ENCODE measurements at regions not wholly inside any gene's neighbourhood (a gene's known extent, or its start where the extent isn't known, plus 50 kb on each side); places are given as distances from the start of the nearest gene placed in this dataset.

DNA sequence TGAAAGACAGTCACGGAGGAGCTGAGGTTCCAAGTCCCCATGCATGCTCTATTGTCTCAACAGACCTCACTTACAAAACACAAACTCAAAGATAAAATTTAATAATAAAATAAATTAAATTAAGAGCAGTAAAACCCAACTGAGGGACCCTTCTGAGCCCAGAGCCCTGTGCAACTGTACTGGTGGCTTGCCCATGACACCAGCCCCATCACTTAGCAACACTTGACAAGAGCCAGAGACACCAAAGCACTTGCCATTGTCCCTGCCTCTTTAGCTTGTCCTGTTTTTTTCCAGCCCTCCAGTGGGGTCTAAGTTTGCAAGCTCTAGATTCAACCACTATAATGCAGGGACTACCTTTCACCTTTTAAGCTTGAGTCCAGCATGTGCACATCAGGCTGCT is 117.9 kb downstream of the JCAD start:
- Histone ChIP-seq H3K36me3 (replicated peaks in 1 of 2; ENCODE audit: control insufficient read depth in 2 of 2, insufficient read depth in 2 of 2, low read length in 2 of 2) (no peaks in the 10 kb centered on the region), H2AFZ (ENCODE audit: low read length) (no peak overlapping the region), H2BK12ac (ENCODE audit: low read length) (no peak overlapping the region), H2AK5ac (ENCODE audit: low read depth, low read length) (no peak overlapping the region), H3K27me3 (ENCODE audit: control insufficient read depth in 3 of 3, insufficient read depth in 3 of 3, low read depth in 1 of 3, low read length in 3 of 3) (no peaks in the 10 kb centered on the region), H4K8ac (ENCODE audit: low read depth, low read length) (no peak overlapping the region), H3K14ac (ENCODE audit: low read length) (no peak overlapping the region), H3K27ac (replicated peaks; ENCODE audit: low read length) (no peak overlapping the region), H2BK5ac (ENCODE audit: low read length) (no peak overlapping the region), H4K91ac (ENCODE audit: low read depth, low read length, poor library complexity) (no peak overlapping the region), H3K9me3 (replicated peaks in 1 of 2; ENCODE audit: control insufficient read depth in 2 of 2, insufficient read depth in 1 of 2, low read depth in 1 of 2, low read length in 2 of 2) (no peaks in the 10 kb centered on the region), H2BK15ac (ENCODE audit: low read length) (no peak overlapping the region), H3K4me3 (ENCODE audit: low read length in 2 of 2) (no peak overlapping the region), H3K23ac (ENCODE audit: low read depth, low read length, poor library complexity) (no peak overlapping the region), H3K18ac (ENCODE audit: low read length) (no peak overlapping the region), H3K4me2 (ENCODE audit: insufficient read depth, low read length, poor library complexity, severe bottlenecking) (no peak overlapping the region), H3K4me1 (ENCODE audit: control insufficient read depth in 2 of 2, insufficient read depth in 1 of 2, low read depth in 1 of 2, low read length in 2 of 2) (no peaks in the 10 kb centered on the region), H3K79me1 (ENCODE audit: low read depth, low read length) (no peaks in the 10 kb centered on the region), H2BK120ac (ENCODE audit: low read depth, low read length) (no peak overlapping the region), H3K9ac (ENCODE audit: low read depth, low read length, poor library complexity) (no peak overlapping the region), H3K4ac (ENCODE audit: low read length) (no peak overlapping the region)
- DNase-seq (ENCODE audit: low spot score) = no peak
- no CpG with 5 or more reads among the region's 1 CpG for WGBS, 2 donors (ENCODE audit: extremely low coverage in 2 of 2, insufficient read length in 2 of 2, insufficient replicate concordance in 1 of 2)

- H3K4me2 ChIP-seq (ENCODE audit: insufficient read depth, low read length, poor library complexity, severe bottlenecking) = no peak overlapping the region
- no peaks in the 10 kb centered on the region for H3K27me3 ChIP-seq (ENCODE audit: control insufficient read depth in 3 of 3, insufficient read depth in 3 of 3, low read depth in 1 of 3, low read length in 3 of 3)
- H2BK15ac ChIP-seq (ENCODE audit: low read length) = no peak overlapping the region
- H3K23ac ChIP-seq (ENCODE audit: low read depth, low read length, poor library complexity) = no peak overlapping the region
- H4K8ac ChIP-seq (ENCODE audit: low read depth, low read length) = no peak overlapping the region
- no peak for DNase-seq (ENCODE audit: low spot score)
- H3K4ac ChIP-seq (ENCODE audit: low read length) = no peak overlapping the region
- no peak overlapping the region for H3K4me3 ChIP-seq (ENCODE audit: low read length in 2 of 2)
- no peaks in the 10 kb centered on the region for H3K4me1 ChIP-seq (ENCODE audit: control insufficient read depth in 2 of 2, insufficient read depth in 1 of 2, low read depth in 1 of 2, low read length in 2 of 2)
- H3K14ac ChIP-seq (ENCODE audit: low read length) = no peak overlapping the region
- H3K9me3 ChIP-seq (replicated peaks in 1 of 2; ENCODE audit: control insufficient read depth in 2 of 2, insufficient read depth in 1 of 2, low read depth in 1 of 2, low read length in 2 of 2) = peaks cover 2 to 3% of the 10 kb centered on the region in 2 donors
- no peak overlapping the region for H3K9ac ChIP-seq (ENCODE audit: low read depth, low read length, poor library complexity)
- no peak overlapping the region for H2BK5ac ChIP-seq (ENCODE audit: low read length)
- H3K27ac ChIP-seq (replicated peaks; ENCODE audit: low read length) = no peak overlapping the region
- H2BK12ac ChIP-seq (ENCODE audit: low read length) = no peak overlapping the region
- H2AFZ ChIP-seq (ENCODE audit: low read length) = no peak overlapping the region
- no CpG with 5 or more reads among the region's 4 CpGs for WGBS, 2 donors (ENCODE audit: extremely low coverage in 2 of 2, insufficient read length in 2 of 2, insufficient replicate concordance in 1 of 2)
- H3K79me1 ChIP-seq (ENCODE audit: low read depth, low read length) = no peaks in the 10 kb centered on the region
- no peak overlapping the region for H2AK5ac ChIP-seq (ENCODE audit: low read depth, low read length)
- H4K91ac ChIP-seq (ENCODE audit: low read depth, low read length, poor library complexity) = no peak overlapping the region
- no peaks in the 10 kb centered on the region for H3K36me3 ChIP-seq (replicated peaks in 1 of 2; ENCODE audit: control insufficient read depth in 2 of 2, insufficient read depth in 2 of 2, low read length in 2 of 2)
- no peak overlapping the region for H2BK120ac ChIP-seq (ENCODE audit: low read depth, low read length)
- no peak overlapping the region for H3K18ac ChIP-seq (ENCODE audit: low read length)
Observed at GRCh38 chr10:29932991-29933390, 126.4 kb downstream of the JCAD start.

DNA sequence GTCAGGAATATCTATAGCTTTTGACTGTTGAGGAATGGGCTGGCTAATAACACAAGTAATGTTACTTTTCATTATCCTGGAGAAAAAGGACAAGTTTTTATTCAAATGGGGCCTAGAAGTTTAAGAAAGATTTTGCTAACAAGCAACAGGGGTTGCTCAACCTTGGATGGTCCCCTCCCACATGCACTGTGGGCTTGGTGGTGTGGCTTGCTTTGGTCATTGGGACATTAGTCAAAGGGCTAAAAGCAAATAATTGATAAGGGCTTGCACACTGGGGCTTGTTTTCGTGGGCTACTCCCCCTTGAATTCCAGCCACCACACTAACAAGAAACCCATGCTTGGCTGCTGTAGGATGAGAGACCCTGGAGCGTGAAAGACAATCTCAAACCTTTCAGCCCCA is 127.6 kb downstream of the JCAD start:
- H3K4ac ChIP-seq (ENCODE audit: low read length) = no peak overlapping the region
- H3K36me3 ChIP-seq (replicated peaks in 1 of 2; ENCODE audit: control insufficient read depth in 2 of 2, insufficient read depth in 2 of 2, low read length in 2 of 2) = no peaks in the 10 kb centered on the region
- peaks cover 2 to 3% of the 10 kb centered on the region in 2 donors for H3K9me3 ChIP-seq (replicated peaks in 1 of 2; ENCODE audit: control insufficient read depth in 2 of 2, insufficient read depth in 1 of 2, low read depth in 1 of 2, low read length in 2 of 2)
- H2AFZ ChIP-seq (ENCODE audit: low read length) = no peak overlapping the region
- H3K27me3 ChIP-seq (ENCODE audit: control insufficient read depth in 3 of 3, insufficient read depth in 3 of 3, low read depth in 1 of 3, low read length in 3 of 3) = no peaks in the 10 kb centered on the region
- no peak overlapping the region for H4K91ac ChIP-seq (ENCODE audit: low read depth, low read length, poor library complexity)
- H3K4me3 ChIP-seq (ENCODE audit: low read length in 2 of 2) = no peak overlapping the region
- H2BK12ac ChIP-seq (ENCODE audit: low read length) = no peak overlapping the region
- no peak overlapping the region for H3K18ac ChIP-seq (ENCODE audit: low read length)
- DNase-seq (ENCODE audit: low spot score) = no peak
- H3K14ac ChIP-seq (ENCODE audit: low read length) = no peak overlapping the region
- H3K23ac ChIP-seq (ENCODE audit: low read depth, low read length, poor library complexity) = no peak overlapping the region
- WGBS, 2 donors (ENCODE audit: extremely low coverage in 2 of 2, insufficient read length in 2 of 2, insufficient replicate concordance in 1 of 2) = no CpG with 5 or more reads among the region's 2 CpGs
- no peak overlapping the region for H4K8ac ChIP-seq (ENCODE audit: low read depth, low read length)
- no peaks in the 10 kb centered on the region for H3K79me1 ChIP-seq (ENCODE audit: low read depth, low read length)
- H2AK5ac ChIP-seq (ENCODE audit: low read depth, low read length) = no peak overlapping the region
- H3K4me1 ChIP-seq (ENCODE audit: control insufficient read depth in 2 of 2, insufficient read depth in 1 of 2, low read depth in 1 of 2, low read length in 2 of 2) = peaks cover 2% of the 10 kb centered on the region in 2 donors
- H2BK5ac ChIP-seq (ENCODE audit: low read length) = no peak overlapping the region
- H2BK120ac ChIP-seq (ENCODE audit: low read depth, low read length) = no peak overlapping the region
- H3K27ac ChIP-seq (replicated peaks; ENCODE audit: low read length) = no peak overlapping the region
- no peak overlapping the region for H3K9ac ChIP-seq (ENCODE audit: low read depth, low read length, poor library complexity)
- no peak overlapping the region for H2BK15ac ChIP-seq (ENCODE audit: low read length)
- H3K4me2 ChIP-seq (ENCODE audit: insufficient read depth, low read length, poor library complexity, severe bottlenecking) = no peak overlapping the region

DNA sequence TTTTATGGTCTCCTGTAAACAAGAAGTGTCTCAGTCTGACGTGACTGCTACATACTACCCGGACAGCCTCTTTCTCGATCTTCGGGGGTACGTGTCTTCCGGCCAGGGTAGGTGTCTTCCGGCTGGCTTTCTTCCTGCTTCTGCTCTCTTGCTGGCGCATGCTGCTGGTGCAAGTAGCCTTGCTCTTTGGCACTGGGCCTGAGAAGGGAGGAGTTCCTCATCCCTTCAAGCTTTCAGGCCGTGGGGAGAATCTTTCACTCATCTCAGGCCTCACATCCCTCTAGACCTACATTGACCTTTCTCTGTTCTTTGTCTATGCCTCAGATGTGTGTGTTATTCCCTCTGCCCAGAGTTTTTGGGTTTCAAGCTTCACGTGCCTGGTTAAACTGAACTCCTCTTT is 130.4 kb downstream of the JCAD start:
- no peak overlapping the region for H2AFZ ChIP-seq (ENCODE audit: low read length)
- no peak overlapping the region for H2BK15ac ChIP-seq (ENCODE audit: low read length)
- H4K91ac ChIP-seq (ENCODE audit: low read depth, low read length, poor library complexity) = no peak overlapping the region
- no peak overlapping the region for H2AK5ac ChIP-seq (ENCODE audit: low read depth, low read length)
- no peak overlapping the region for H2BK12ac ChIP-seq (ENCODE audit: low read length)
- H3K4ac ChIP-seq (ENCODE audit: low read length) = no peak overlapping the region
- H3K27ac ChIP-seq (replicated peaks; ENCODE audit: low read length) = no peak overlapping the region
- peaks cover 2 to 9% of the 10 kb centered on the region in 2 donors for H3K9me3 ChIP-seq (replicated peaks in 1 of 2; ENCODE audit: control insufficient read depth in 2 of 2, insufficient read depth in 1 of 2, low read depth in 1 of 2, low read length in 2 of 2)
- H2BK120ac ChIP-seq (ENCODE audit: low read depth, low read length) = no peak overlapping the region
- no peaks in the 10 kb centered on the region for H3K79me1 ChIP-seq (ENCODE audit: low read depth, low read length)
- H3K14ac ChIP-seq (ENCODE audit: low read length) = no peak overlapping the region
- WGBS, 2 donors (ENCODE audit: extremely low coverage in 2 of 2, insufficient read length in 2 of 2, insufficient replicate concordance in 1 of 2) = no CpG with 5 or more reads among the region's 10 CpGs
- DNase-seq (ENCODE audit: low spot score) = no peak
- no peaks in the 10 kb centered on the region for H3K36me3 ChIP-seq (replicated peaks in 1 of 2; ENCODE audit: control insufficient read depth in 2 of 2, insufficient read depth in 2 of 2, low read length in 2 of 2)
- H3K18ac ChIP-seq (ENCODE audit: low read length) = no peak overlapping the region
- H3K23ac ChIP-seq (ENCODE audit: low read depth, low read length, poor library complexity) = no peak overlapping the region
- no peaks in the 10 kb centered on the region for H3K27me3 ChIP-seq (ENCODE audit: control insufficient read depth in 3 of 3, insufficient read depth in 3 of 3, low read depth in 1 of 3, low read length in 3 of 3)
- no peak overlapping the region for H2BK5ac ChIP-seq (ENCODE audit: low read length)
- H3K4me3 ChIP-seq (ENCODE audit: low read length in 2 of 2) = no peak overlapping the region
- no peak overlapping the region for H3K4me2 ChIP-seq (ENCODE audit: insufficient read depth, low read length, poor library complexity, severe bottlenecking)
- no peak overlapping the region for H3K9ac ChIP-seq (ENCODE audit: low read depth, low read length, poor library complexity)
- peaks cover 7 to 9% of the 10 kb centered on the region in 2 donors for H3K4me1 ChIP-seq (ENCODE audit: control insufficient read depth in 2 of 2, insufficient read depth in 1 of 2, low read depth in 1 of 2, low read length in 2 of 2)
- no peak overlapping the region for H4K8ac ChIP-seq (ENCODE audit: low read depth, low read length)

Data from neuronal stem cell (in vitro differentiated cells).